GM12878 (cell line): ENCODE measurements at regions not wholly inside any gene's neighbourhood (a gene's known extent, or its start where the extent isn't known, plus 50 kb on each side); places are given as distances from the start of the nearest gene placed in this dataset.

Source experiments
- ATAC-seq: fragments of 200-7000 bp; cut with Tn5 transposase; 3 replicates; pipeline ENCODE4 v1.9.1; 2020; ENCODE audit warnings: mild to moderate bottlenecking, moderate library complexity
- BruUV-seq: library from RNA; stranded (reverse); fragments of 400-500 nt; replicated peaks from 2 replicates; lab custom pipeline; 2021; lab: Mats Ljungman, UMichigan
- CTCF ChIA-PET: fragments of 300-600 bp; sonication (Branson Sonifier 250); formaldehyde crosslinking; extraction: SDS; loops from one replicate; lab custom pipeline; 2021; ENCODE audit warnings: inconsistent platforms; lab: Yijun Ruan, JAX
- POLR2A ChIA-PET: fragments of 350-600 bp; formaldehyde crosslinking; extraction: SDS; loops from one replicate; lab custom pipeline; 2021; ENCODE audit warnings: inconsistent platforms; lab: Charles Lee
- RAD21 ChIA-PET: fragments of 300-600 bp; sonication (Branson Sonifier 250); formaldehyde crosslinking; loops from one replicate; lab custom pipeline; 2023; ENCODE audit warnings: antibody characterized with exemption; ENCODE audit not compliant: unreplicated experiment; lab: Charles Lee
- SMC1A ChIA-PET: fragments of 300-600 bp; sonication (Branson Sonifier 250); formaldehyde crosslinking; loops from one replicate; lab custom pipeline; 2023; ENCODE audit not compliant: unreplicated experiment, uncharacterized antibody; lab: Charles Lee
- DNase-seq: peaks from one replicate; pipeline ENCODE4 v3.0.0-alpha.2; 2011; ENCODE audit warnings: low read depth, low spot score
- FAIRE-seq: peaks from 3 replicates; lab custom pipeline; 2011; peaks lifted over from hg19 to GRCh38; lab: Jason Lieb, UNC
- H2AFZ ChIP-seq: 2 replicates; pipeline ENCODE4 v1.6.0; 2011; ENCODE audit warnings: low read depth, low read length, control low read depth; ENCODE audit not compliant: control insufficient read depth
- H3K27ac ChIP-seq: 2 replicates; pipeline ENCODE4 v1.5.1; 2011; ENCODE audit warnings: control low read depth; ENCODE audit not compliant: control insufficient read depth, insufficient read depth
- H3K27me3 ChIP-seq, 2 experiments: replicated peaks in 1 of 2; 2 replicates each; pipeline versions ENCODE4 v1.6.0 to v1.6.1; 2011; ENCODE audit warnings: low read length in 1 of 2; ENCODE audit not compliant: control insufficient read depth in 2 of 2, insufficient read depth in 2 of 2
- H3K36me3 ChIP-seq, 2 experiments: 2 replicates each; pipeline ENCODE4 v1.5.1; 2011; ENCODE audit warnings: low read length in 1 of 2; ENCODE audit not compliant: control insufficient read depth in 2 of 2, insufficient read depth in 2 of 2
- H3K4me1 ChIP-seq: 2 replicates; pipeline ENCODE4 v1.6.1; 2011; ENCODE audit warnings: mild to moderate bottlenecking, low read length, moderate library complexity, mixed read lengths; ENCODE audit not compliant: control insufficient read depth, insufficient read depth
- H3K4me2 ChIP-seq: 2 replicates; pipeline ENCODE4 v1.6.0; 2011; ENCODE audit warnings: control low read depth; ENCODE audit not compliant: control insufficient read depth, insufficient read depth
- H3K4me3 ChIP-seq: fragments of 200-600 bp; sonication (generic); 2 replicates; pipeline ENCODE4 v1.5.1; 2016
- H3K79me2 ChIP-seq: 2 replicates; pipeline ENCODE4 v1.6.0; 2011; ENCODE audit warnings: low read length; ENCODE audit not compliant: control insufficient read depth, insufficient read depth
- H3K9ac ChIP-seq: 2 replicates; pipeline ENCODE4 v1.8.0; 2011; ENCODE audit warnings: low read length, control low read depth, mixed read lengths; ENCODE audit not compliant: control insufficient read depth, insufficient read depth
- H3K9me3 ChIP-seq: replicated peaks from 3 replicates; pipeline ENCODE4 v1.5.1; 2011; ENCODE audit warnings: mild to moderate bottlenecking, low read length; ENCODE audit not compliant: control insufficient read depth, insufficient read depth
- H4K20me1 ChIP-seq: 2 replicates; pipeline ENCODE4 v1.6.0; 2011; ENCODE audit not compliant: control insufficient read depth, insufficient read depth
- ATF7 ChIP-seq: fragments of 450-650 bp; IDR thresholded peaks from 2 replicates; pipeline ENCODE4 v1.6.1; 2016; ENCODE audit warnings: low read depth, mild to moderate bottlenecking
- CREB1 ChIP-seq: IDR thresholded peaks from 2 replicates; pipeline ENCODE4 v1.6.1; 2012; ENCODE audit warnings: low read depth, mild to moderate bottlenecking, inconsistent platforms
- ETV6 ChIP-seq, 2 experiments: fragments of 450-650 bp in 1 of 2; IDR thresholded peaks in 1 of 2; conservative IDR thresholded peaks in 1 of 2; 2 replicates each; pipeline ENCODE4 v1.6.1; 2014; ENCODE audit warnings: antibody characterized with exemption in 1 of 2, borderline replicate concordance in 1 of 2, low read depth in 1 of 2, mild to moderate bottlenecking in 1 of 2, moderate library complexity in 1 of 2
- FOXM1 ChIP-seq: IDR thresholded peaks from 2 replicates; pipeline ENCODE4 v1.6.1; 2012; ENCODE audit warnings: low read depth, mild to moderate bottlenecking, inconsistent platforms, low read length, moderate library complexity
- GABPA ChIP-seq: IDR thresholded peaks from 2 replicates; pipeline ENCODE4 v1.6.1; 2014; ENCODE audit warnings: antibody characterized with exemption, low read depth, mild to moderate bottlenecking, inconsistent platforms
- JUNB ChIP-seq: IDR thresholded peaks from 2 replicates; pipeline ENCODE4 v1.6.1; 2016; ENCODE audit warnings: antibody characterized with exemption, mild to moderate bottlenecking
- NFIC ChIP-seq: IDR thresholded peaks from 2 replicates; pipeline ENCODE4 v1.6.1; 2012; ENCODE audit warnings: low read depth, mild to moderate bottlenecking, inconsistent platforms, low read length, moderate library complexity
- PAX5 ChIP-seq: IDR thresholded peaks from 2 replicates; pipeline ENCODE4 v1.6.1; 2011; ENCODE audit warnings: low read depth, low read length, borderline replicate concordance
- SIN3A ChIP-seq: IDR thresholded peaks from 2 replicates; pipeline ENCODE4 v1.6.1; 2012; ENCODE audit warnings: low read depth, low read length, improper control_type of control experiment
- SIX5 ChIP-seq: IDR thresholded peaks from 2 replicates; pipeline ENCODE4 v1.6.1; 2011; ENCODE audit warnings: mild to moderate bottlenecking, low read depth, low read length, moderate library complexity; ENCODE audit not compliant: severe bottlenecking
- TARDBP ChIP-seq: IDR thresholded peaks from 2 replicates; pipeline ENCODE4 v1.6.1; 2016; ENCODE audit warnings: borderline replicate concordance
- ZBED1 ChIP-seq: IDR thresholded peaks from 2 replicates; pipeline ENCODE4 v1.6.1; 2016; ENCODE audit warnings: borderline replicate concordance
- ZSCAN29 ChIP-seq: fragments of 450-650 bp; IDR thresholded peaks from 2 replicates; pipeline ENCODE4 v1.6.1; 2017; ENCODE audit warnings: mild to moderate bottlenecking, moderate library complexity
- WGBS: methylation state at CpG from one replicate; pipeline ENCODE4 v1.1.6; 2016; ENCODE audit warnings: low lambda C conversion rate; ENCODE audit not compliant: insufficient replicate concordance, insufficient coverage; ENCODE audit errors: missing lambda C conversion rate; 5-methylcytosine and 5-hydroxymethylcytosine counted together
- in situ Hi-C: fragments of 300-500 bp; cut with MboI; formaldehyde crosslinking; loops from 9 replicates; pipeline ENCODE4 v1.14.3; 2018; ENCODE audit warnings: mixed read lengths
- intact Hi-C: fragments of 100-400 bp; cut with micrococcal nuclease; formaldehyde crosslinking; loops from one replicate; pipeline ENCODE4 v1.14.2; 2022; ENCODE audit not compliant: unreplicated experiment
- TF ChIP-seq, protein P1 (sequence below): fragments of 450-650 bp; IDR thresholded peaks from 2 replicates; pipeline ENCODE4 v1.6.1; 2017; ENCODE audit warnings: mild to moderate bottlenecking, moderate library complexity
- TF ChIP-seq, protein P2 (sequence below): fragments of 450-650 bp; formaldehyde crosslinking; IDR thresholded peaks from 2 replicates; pipeline ENCODE4 v1.4.0; 2022; ENCODE audit warnings: mild to moderate bottlenecking, moderate library complexity
- TF ChIP-seq, protein P3 (sequence below): fragments of 450-650 bp; IDR thresholded peaks from 2 replicates; pipeline ENCODE4 v1.6.1; 2016; ENCODE audit warnings: mild to moderate bottlenecking

DNA sequence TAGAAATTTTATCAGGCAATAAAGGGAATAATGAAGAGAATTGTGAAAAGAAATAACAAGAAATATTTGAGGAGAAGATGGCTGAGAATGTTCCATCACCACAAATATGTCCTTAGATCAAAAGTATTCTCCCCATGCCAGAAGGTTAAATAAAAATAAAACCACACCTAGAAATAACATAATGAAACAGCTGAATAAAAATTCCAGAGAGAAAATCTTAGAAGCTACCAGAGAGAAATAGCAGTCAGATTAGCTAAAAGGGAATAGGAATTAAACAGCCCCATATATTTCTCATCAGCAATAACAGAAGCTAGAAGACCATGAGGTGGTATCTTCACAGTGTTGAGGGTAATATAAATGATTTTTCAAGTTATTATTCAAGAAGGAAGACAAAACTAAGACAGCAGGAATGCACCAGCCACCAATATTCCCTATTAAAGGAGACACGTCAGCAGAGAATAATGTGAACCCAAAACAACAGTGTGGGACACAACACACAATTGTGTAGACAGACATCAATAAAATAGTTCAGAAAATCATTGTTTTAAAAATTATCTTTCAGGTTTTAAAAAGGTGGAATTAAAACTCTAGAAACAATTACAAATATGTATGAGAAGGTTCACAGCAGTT lies 82.0 kb upstream of the NEDD4L start:
- ChIA-PET POLR2A (no interaction called here), SMC1A (interaction anchor here (1.0 to 1.1 kb wide), 3 partner anchors 74 to 173 kb away, joined by 3 read pairs; no protein-coding TSS in a partner anchor), CTCF (no interaction called here), RAD21 (no interaction called here)
- in situ Hi-C loops, result no loop called here
- no peaks in the 10 kb centered on the region for H3K79me2 ChIP-seq
- no peak for DNase-seq
- intact Hi-C loops, result no loop called here
- no peak overlapping the region for H3K4me2 ChIP-seq
- H3K4me1 ChIP-seq, result no peaks in the 10 kb centered on the region
- H4K20me1 ChIP-seq, result no peaks in the 10 kb centered on the region
- no peaks in the 10 kb centered on the region for H3K36me3 ChIP-seq
- no peak for FAIRE-seq
- no peak overlapping the region for H3K4me3 ChIP-seq
- no peaks in the 10 kb centered on the region for H3K9me3 ChIP-seq
- H2AFZ ChIP-seq, result no peak overlapping the region
- no peak overlapping the region for H3K9ac ChIP-seq
- no peak for ATAC-seq
- WGBS, result 73% methylated on average over 1 of the region's 1 CpG
- H3K27ac ChIP-seq, result no peak overlapping the region
- 0 out of 4 replicates have a peak, but pooled peaks cover 0 to 2% of the 10 kb centered on the region in 2 experiments for H3K27me3 ChIP-seq
- no TSS peak for BruUV-seq
- TF ChIP-seq ATF7 (no peak), SIN3A (no peak), ZSCAN29 (no peak), TARDBP (no peak), SIX5 (no peak), NFIC (no peak), ZBED1 (no peak), ETV6 (conservative IDR thresholded peaks at IDR 0.05 in 1 of 2, IDR thresholded peaks at IDR 0.05 in 1 of 2; ENCODE audit: borderline replicate concordance in 1 of 2, low read depth in 1 of 2) (no peak), PAX5 (no peak), FOXM1 (no peak), JUNB (no peak), GABPA (no peak), CREB1 (no peak)
- TF ChIP-seq, protein P1, sequence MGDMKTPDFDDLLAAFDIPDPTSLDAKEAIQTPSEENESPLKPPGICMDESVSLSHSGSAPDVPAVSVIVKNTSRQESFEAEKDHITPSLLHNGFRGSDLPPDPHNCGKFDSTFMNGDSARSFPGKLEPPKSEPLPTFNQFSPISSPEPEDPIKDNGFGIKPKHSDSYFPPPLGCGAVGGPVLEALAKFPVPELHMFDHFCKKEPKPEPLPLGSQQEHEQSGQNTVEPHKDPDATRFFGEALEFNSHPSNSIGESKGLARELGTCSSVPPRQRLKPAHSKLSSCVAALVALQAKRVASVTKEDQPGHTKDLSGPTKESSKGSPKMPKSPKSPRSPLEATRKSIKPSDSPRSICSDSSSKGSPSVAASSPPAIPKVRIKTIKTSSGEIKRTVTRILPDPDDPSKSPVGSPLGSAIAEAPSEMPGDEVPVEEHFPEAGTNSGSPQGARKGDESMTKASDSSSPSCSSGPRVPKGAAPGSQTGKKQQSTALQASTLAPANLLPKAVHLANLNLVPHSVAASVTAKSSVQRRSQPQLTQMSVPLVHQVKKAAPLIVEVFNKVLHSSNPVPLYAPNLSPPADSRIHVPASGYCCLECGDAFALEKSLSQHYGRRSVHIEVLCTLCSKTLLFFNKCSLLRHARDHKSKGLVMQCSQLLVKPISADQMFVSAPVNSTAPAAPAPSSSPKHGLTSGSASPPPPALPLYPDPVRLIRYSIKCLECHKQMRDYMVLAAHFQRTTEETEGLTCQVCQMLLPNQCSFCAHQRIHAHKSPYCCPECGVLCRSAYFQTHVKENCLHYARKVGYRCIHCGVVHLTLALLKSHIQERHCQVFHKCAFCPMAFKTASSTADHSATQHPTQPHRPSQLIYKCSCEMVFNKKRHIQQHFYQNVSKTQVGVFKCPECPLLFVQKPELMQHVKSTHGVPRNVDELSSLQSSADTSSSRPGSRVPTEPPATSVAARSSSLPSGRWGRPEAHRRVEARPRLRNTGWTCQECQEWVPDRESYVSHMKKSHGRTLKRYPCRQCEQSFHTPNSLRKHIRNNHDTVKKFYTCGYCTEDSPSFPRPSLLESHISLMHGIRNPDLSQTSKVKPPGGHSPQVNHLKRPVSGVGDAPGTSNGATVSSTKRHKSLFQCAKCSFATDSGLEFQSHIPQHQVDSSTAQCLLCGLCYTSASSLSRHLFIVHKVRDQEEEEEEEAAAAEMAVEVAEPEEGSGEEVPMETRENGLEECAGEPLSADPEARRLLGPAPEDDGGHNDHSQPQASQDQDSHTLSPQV, result no peak
- TF ChIP-seq, protein P2, sequence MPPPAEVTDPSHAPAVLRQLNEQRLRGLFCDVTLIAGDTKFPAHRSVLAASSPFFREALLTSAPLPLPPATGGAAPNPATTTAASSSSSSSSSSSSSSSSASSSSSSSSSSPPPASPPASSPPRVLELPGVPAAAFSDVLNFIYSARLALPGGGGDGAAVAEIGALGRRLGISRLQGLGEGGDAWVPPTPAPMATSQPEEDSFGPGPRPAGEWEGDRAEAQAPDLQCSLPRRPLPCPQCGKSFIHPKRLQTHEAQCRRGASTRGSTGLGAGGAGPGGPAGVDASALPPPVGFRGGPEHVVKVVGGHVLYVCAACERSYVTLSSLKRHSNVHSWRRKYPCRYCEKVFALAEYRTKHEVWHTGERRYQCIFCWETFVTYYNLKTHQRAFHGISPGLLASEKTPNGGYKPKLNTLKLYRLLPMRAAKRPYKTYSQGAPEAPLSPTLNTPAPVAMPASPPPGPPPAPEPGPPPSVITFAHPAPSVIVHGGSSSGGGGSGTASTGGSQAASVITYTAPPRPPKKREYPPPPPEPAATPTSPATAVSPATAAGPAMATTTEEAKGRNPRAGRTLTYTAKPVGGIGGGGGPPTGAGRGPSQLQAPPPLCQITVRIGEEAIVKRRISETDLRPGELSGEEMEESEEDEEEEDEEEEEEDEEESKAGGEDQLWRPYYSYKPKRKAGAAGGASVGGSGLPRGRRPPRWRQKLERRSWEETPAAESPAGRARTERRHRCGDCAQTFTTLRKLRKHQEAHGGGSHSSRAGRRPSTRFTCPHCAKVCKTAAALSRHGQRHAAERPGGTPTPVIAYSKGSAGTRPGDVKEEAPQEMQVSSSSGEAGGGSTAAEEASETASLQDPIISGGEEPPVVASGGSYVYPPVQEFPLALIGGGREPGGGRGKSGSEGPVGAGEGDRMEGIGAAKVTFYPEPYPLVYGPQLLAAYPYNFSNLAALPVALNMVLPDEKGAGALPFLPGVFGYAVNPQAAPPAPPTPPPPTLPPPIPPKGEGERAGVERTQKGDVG, result no peak
- TF ChIP-seq, protein P3, sequence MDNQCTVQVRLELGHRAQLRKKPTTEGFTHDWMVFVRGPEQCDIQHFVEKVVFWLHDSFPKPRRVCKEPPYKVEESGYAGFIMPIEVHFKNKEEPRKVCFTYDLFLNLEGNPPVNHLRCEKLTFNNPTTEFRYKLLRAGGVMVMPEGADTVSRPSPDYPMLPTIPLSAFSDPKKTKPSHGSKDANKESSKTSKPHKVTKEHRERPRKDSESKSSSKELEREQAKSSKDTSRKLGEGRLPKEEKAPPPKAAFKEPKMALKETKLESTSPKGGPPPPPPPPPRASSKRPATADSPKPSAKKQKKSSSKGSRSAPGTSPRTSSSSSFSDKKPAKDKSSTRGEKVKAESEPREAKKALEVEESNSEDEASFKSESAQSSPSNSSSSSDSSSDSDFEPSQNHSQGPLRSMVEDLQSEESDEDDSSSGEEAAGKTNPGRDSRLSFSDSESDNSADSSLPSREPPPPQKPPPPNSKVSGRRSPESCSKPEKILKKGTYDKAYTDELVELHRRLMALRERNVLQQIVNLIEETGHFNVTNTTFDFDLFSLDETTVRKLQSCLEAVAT, result no peak
